ENCODE measurements at regions not wholly inside any gene's neighbourhood (a gene's known extent, or its start where the extent isn't known, plus 50 kb on each side); places are given as distances from the start of the nearest gene placed in this dataset.

GRCh38 chr11:110003426-110003825, 89.8 kb upstream of the ZC3H12C start (continued):
- TF ChIP-seq HMGXB3 (CRISPR knock-in tag; IDR thresholded peaks at IDR 0.05; ENCODE audit: borderline replicate concordance), result no peak
- TF ChIP-seq ZNF30 (CRISPR knock-in tag; IDR thresholded peaks at IDR 0.05), result no peak

GRCh38 chr11:110011595-110011994, 81.6 kb upstream of the ZC3H12C start:
- ChIA-PET POLR2A (no interaction called here), CTCF (ENCODE audit: low intra/inter-chr PET ratio, low total read pairs) (no interaction called here)
- TF ChIP-seq ZSCAN31 (CRISPR knock-in tag; IDR thresholded peaks at IDR 0.05; ENCODE audit: low read depth) (no peak), DPF2 (CRISPR knock-in tag; IDR thresholded peaks at IDR 0.05; ENCODE audit: borderline replicate concordance, low read depth) (no peak), MAFK (conservative IDR thresholded peaks at IDR 0.05 in 1 of 2, IDR thresholded peaks at IDR 0.05 in 1 of 2; ENCODE audit: low read length in 2 of 2) (peak; percentile 70 to 83; a peak in 3 of 4 replicates), PATZ1 (CRISPR knock-in tag; IDR thresholded peaks at IDR 0.05) (no peak), ATF2 (CRISPR knock-in tag; IDR thresholded peaks at IDR 0.05) (no peak), MAFF (IDR thresholded peaks at IDR 0.05; ENCODE audit: low read depth, low read length) (peak; percentile 68), ZNF18 (CRISPR knock-in tag; IDR thresholded peaks at IDR 0.05; ENCODE audit: insufficient replicate concordance) (no peak)
- Histone ChIP-seq H3K4me1 (ENCODE audit: insufficient read depth, low read length) (no peaks in the 10 kb centered on the region), H3K27ac (ENCODE audit: extremely low read length, insufficient read depth, low read length) (no peak overlapping the region), H3K27me3 (ENCODE audit: control insufficient read depth in 1 of 2, insufficient read depth in 2 of 2, low read length in 2 of 2) (no peaks in the 10 kb centered on the region), H3K4me3 (replicated peaks in 1 of 3; ENCODE audit: insufficient read depth in 1 of 3, low read depth in 2 of 3, low read length in 3 of 3) (no peak overlapping the region), H3K79me2 (ENCODE audit: insufficient read depth, low read length) (no peaks in the 10 kb centered on the region), H2AFZ (ENCODE audit: low read length) (no peak overlapping the region), H3K4me2 (ENCODE audit: low read depth, low read length) (no peak overlapping the region), H3K9ac (ENCODE audit: insufficient read depth, low read depth, low read length) (no peak overlapping the region), H4K20me1 (ENCODE audit: insufficient read depth, low read length) (no peaks in the 10 kb centered on the region), H3K36me3 (replicated peaks in 1 of 2; ENCODE audit: control insufficient read depth in 1 of 2, insufficient read depth in 2 of 2, low read length in 2 of 2) (no peaks in the 10 kb centered on the region), H3K9me3 (ENCODE audit: low read length) (no peaks in the 10 kb centered on the region)
- intact Hi-C loops (cut with micrococcal nuclease; ENCODE audit: unreplicated experiment), result no loop called here
- 4% methylated on average over 1 of the region's 1 CpG for WGBS (ENCODE audit: low lambda C conversion rate)
- in situ Hi-C loops (cut with HindIII; ENCODE audit: extremely low pct_ligation_motif_present, low pct_unique_long_range_greater_than_20kb), result no loop called here
- no TSS peak for BruUV-seq (replicated peaks)
- no peak for FAIRE-seq
- no peak for ATAC-seq
- no peak for DNase-seq (ENCODE audit: low spot score)

All from HepG2 (cell line).